SK-N-SH treated with all-trans-retinoic acid at 6 μM for 48 hours (cell line): ENCODE measurements at regions not wholly inside any gene's neighbourhood (a gene's known extent, or its start where the extent isn't known, plus 50 kb on each side); places are given as distances from the start of the nearest gene placed in this dataset.

ENCODE experiments used
- ATAC-seq: fragments of 200-7000 bp; cut with Tn5 transposase; 3 replicates; pipeline ENCODE4 v1.9.1; 2020; ENCODE audit warnings: mild to moderate bottlenecking, moderate library complexity
- ARNTL ChIP-seq: fragments of 450-650 bp; formaldehyde crosslinking; IDR thresholded peaks from 2 replicates; pipeline ENCODE4 v1.5.0; 2020; ENCODE audit warnings: low read depth, mild to moderate bottlenecking, moderate library complexity, borderline replicate concordance
- BACH2 ChIP-seq: fragments of 250-450 bp; sonication (Bioruptor Pico); IDR thresholded peaks from 2 replicates; pipeline ENCODE4 v1.9.0; 2021; ENCODE audit warnings: mild to moderate bottlenecking, borderline replicate concordance
- CREB5 ChIP-seq: fragments of 250-450 bp; sonication (Bioruptor Pico); IDR thresholded peaks from 2 replicates; pipeline ENCODE4 v1.5.1; 2020; ENCODE audit warnings: low read depth, mild to moderate bottlenecking, moderate library complexity
- CSDC2 ChIP-seq: fragments of 250-450 bp; sonication (Bioruptor Pico); IDR thresholded peaks from 2 replicates; pipeline ENCODE4 v1.5.0; 2020; ENCODE audit warnings: mild to moderate bottlenecking, moderate library complexity
- CSRNP3 ChIP-seq: fragments of 250-450 bp; sonication (Bioruptor Pico); IDR thresholded peaks from 2 replicates; pipeline ENCODE4 v1.5.1; 2021; ENCODE audit warnings: mild to moderate bottlenecking, moderate library complexity
- ISL1 ChIP-seq: fragments of 250-450 bp; sonication (Bioruptor Pico); IDR thresholded peaks from 2 replicates; pipeline ENCODE4 v2.1.2; 2022; ENCODE audit warnings: mild to moderate bottlenecking, moderate library complexity
- OSR1 ChIP-seq: fragments of 250-450 bp; sonication (Bioruptor Pico); IDR thresholded peaks from 2 replicates; pipeline ENCODE4 v1.8.0; 2022; ENCODE audit warnings: moderate library complexity, mild to moderate bottlenecking, inconsistent platforms
- POU6F1 ChIP-seq: fragments of 250-450 bp; sonication (Bioruptor Pico); IDR thresholded peaks from 2 replicates; pipeline ENCODE4 v1.8.0; 2021; ENCODE audit warnings: low read depth, mild to moderate bottlenecking, moderate library complexity, borderline replicate concordance
- PPARA ChIP-seq: fragments of 250-450 bp; sonication (Bioruptor Pico); IDR thresholded peaks from 2 replicates; pipeline ENCODE4 v1.5.0; 2020; ENCODE audit warnings: mild to moderate bottlenecking, borderline replicate concordance
- RARB ChIP-seq: fragments of 250-450 bp; sonication (Bioruptor Pico); IDR thresholded peaks from 2 replicates; pipeline ENCODE4 v1.8.0; 2021; ENCODE audit warnings: mild to moderate bottlenecking, moderate library complexity
- SNAI2 ChIP-seq: fragments of 250-450 bp; sonication (Bioruptor Pico); IDR thresholded peaks from 2 replicates; pipeline ENCODE4 v1.5.0; 2020; ENCODE audit warnings: mild to moderate bottlenecking, moderate library complexity
- TCF4 ChIP-seq: fragments of 250-450 bp; sonication (Bioruptor Pico); IDR thresholded peaks from 2 replicates; pipeline ENCODE4 v1.8.0; 2021; ENCODE audit warnings: mild to moderate bottlenecking, moderate library complexity, borderline replicate concordance
- TOX ChIP-seq: fragments of 250-450 bp; sonication (Bioruptor Pico); IDR thresholded peaks from 2 replicates; pipeline ENCODE4 v1.8.0; 2021; ENCODE audit warnings: mild to moderate bottlenecking, moderate library complexity, borderline replicate concordance
- TSHZ2 ChIP-seq: fragments of 250-450 bp; sonication (Bioruptor Pico); IDR thresholded peaks from 2 replicates; pipeline ENCODE4 v1.5.0; 2020; ENCODE audit warnings: mild to moderate bottlenecking, moderate library complexity
- ZC3H10 ChIP-seq: fragments of 250-450 bp; sonication (Bioruptor Pico); IDR thresholded peaks from 2 replicates; pipeline ENCODE4 v1.5.1; 2021; ENCODE audit warnings: mild to moderate bottlenecking, moderate library complexity
- ZFP3 ChIP-seq: fragments of 250-450 bp; sonication (Bioruptor Pico); IDR thresholded peaks from 2 replicates; pipeline ENCODE4 v1.5.0; 2020; ENCODE audit warnings: mild to moderate bottlenecking, moderate library complexity
- ZFP30 ChIP-seq: fragments of 450-650 bp; formaldehyde crosslinking; IDR thresholded peaks from 2 replicates; pipeline ENCODE4 v1.5.0; 2022; ENCODE audit warnings: mild to moderate bottlenecking, moderate library complexity
- ZNF565 ChIP-seq: fragments of 450-650 bp; formaldehyde crosslinking; conservative IDR thresholded peaks from 2 replicates; pipeline ENCODE4 v1.5.0; 2020; ENCODE audit warnings: low read depth, mild to moderate bottlenecking, moderate library complexity
- ZNF70 ChIP-seq: fragments of 450-650 bp; formaldehyde crosslinking; IDR thresholded peaks from 2 replicates; pipeline ENCODE4 v1.5.0; 2020; ENCODE audit warnings: mild to moderate bottlenecking, moderate library complexity
- ZNF8 ChIP-seq: fragments of 450-650 bp; formaldehyde crosslinking; IDR thresholded peaks from 2 replicates; pipeline ENCODE4 v1.5.0; 2020; ENCODE audit warnings: mild to moderate bottlenecking, moderate library complexity

GRCh38 chr1:5157175-5157574 is 502.8 kb downstream of the AJAP1 start:
- ATAC-seq: no peak

GRCh38 chr1:5156416-5157120 is 502.2 kb downstream of the AJAP1 start:
- no peak for ATAC-seq
- TF ChIP-seq CSDC2 (no peak), TOX (no peak), SNAI2 (CRISPR knock-in tag) (no peak), ZNF565 (CRISPR knock-in tag) (no peak), ZFP3 (CRISPR knock-in tag) (no peak), ISL1 (CRISPR knock-in tag) (no peak), PPARA (CRISPR knock-in tag) (no peak), ZNF70 (CRISPR knock-in tag) (no peak), ZNF8 (CRISPR knock-in tag) (no peak), CSRNP3 (CRISPR knock-in tag) (no peak), TCF4 (no peak), POU6F1 (CRISPR knock-in tag) (no peak), ARNTL (CRISPR knock-in tag) (no peak)

More at GRCh38 chr1:5157175-5157574, 502.8 kb downstream of the AJAP1 start:
- no peak for TF ChIP-seq OSR1
- no peak for TF ChIP-seq CSRNP3 (CRISPR knock-in tag)
- TF ChIP-seq ZFP30 (CRISPR knock-in tag): no peak
- no peak for TF ChIP-seq PPARA (CRISPR knock-in tag)
- no peak for TF ChIP-seq TSHZ2 (CRISPR knock-in tag)
- TF ChIP-seq ZFP3 (CRISPR knock-in tag): no peak
- no peak for TF ChIP-seq ARNTL (CRISPR knock-in tag)
- TF ChIP-seq TCF4: no peak
- TF ChIP-seq RARB (CRISPR knock-in tag): no peak
- TF ChIP-seq ZNF70 (CRISPR knock-in tag): no peak

- TF ChIP-seq CREB5 (CRISPR knock-in tag) (no peak), BACH2 (CRISPR knock-in tag) (no peak), ZC3H10 (CRISPR knock-in tag) (no peak), ARNTL (CRISPR knock-in tag) (no peak), SNAI2 (CRISPR knock-in tag) (no peak), ZNF8 (CRISPR knock-in tag) (no peak), PPARA (CRISPR knock-in tag) (no peak), ZNF70 (CRISPR knock-in tag) (no peak), CSDC2 (no peak), CSRNP3 (CRISPR knock-in tag) (no peak), TOX (no peak), ZNF565 (CRISPR knock-in tag) (no peak), ISL1 (CRISPR knock-in tag) (no peak), TCF4 (no peak)
- TF ChIP-seq, all 23 proteins: peak for 0
- ATAC-seq: no peak
Observed at GRCh38 chr1:5151511-5151910, 497.1 kb downstream of the AJAP1 start.
